ENCODE measurements at regions not wholly inside any gene's neighbourhood (a gene's known extent, or its start where the extent isn't known, plus 50 kb on each side); places are given as distances from the start of the nearest gene placed in this dataset.

GRCh38 chr10:91344117-91344856, 65.9 kb upstream of the HECTD2 start:
- H3K27ac ChIP-seq (ENCODE audit: poor library complexity, severe bottlenecking), result no peak overlapping the region
- H3K27me3 ChIP-seq (ENCODE audit: insufficient read depth, poor library complexity, severe bottlenecking), result no peaks in the 10 kb centered on the region
- peaks cover 24% of the 10 kb centered on the region for H3K4me1 ChIP-seq (ENCODE audit: insufficient read depth, poor library complexity, severe bottlenecking)
- DNase-seq (ENCODE audit: low spot score), result no peak
- no peaks in the 10 kb centered on the region for H3K36me3 ChIP-seq (ENCODE audit: low read depth)
- H3K4me3 ChIP-seq (ENCODE audit: severe bottlenecking), result no peak overlapping the region
- no peaks in the 10 kb centered on the region for H3K9me3 ChIP-seq (ENCODE audit: severe bottlenecking)
- TF ChIP-seq CTCF (IDR thresholded peaks at IDR 0.05; ENCODE audit: poor library complexity, severe bottlenecking), result no peak
- no peak for ATAC-seq (ENCODE audit: low read depth)

DNA sequence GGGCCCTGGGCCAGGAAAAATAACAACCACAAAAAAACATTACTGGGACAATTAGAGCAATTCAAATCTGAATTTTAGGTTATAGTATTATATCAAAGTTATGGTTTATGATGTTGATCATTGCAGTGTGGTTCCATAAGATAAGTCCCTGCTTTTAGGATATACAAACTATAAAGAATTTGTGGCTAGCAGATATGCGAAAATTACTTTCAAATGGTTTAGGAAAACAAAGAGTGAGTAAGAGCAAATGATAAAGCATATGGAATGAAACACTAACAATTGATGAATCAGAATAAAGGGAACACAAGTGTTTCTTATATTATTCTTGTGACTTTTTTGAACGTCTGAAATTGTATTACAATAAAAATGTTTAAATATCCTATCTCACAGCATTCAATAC, 64.4 kb upstream of the HECTD2 start:
- Histone ChIP-seq H3K4me3 (ENCODE audit: severe bottlenecking) (no peak overlapping the region), H3K27me3 (ENCODE audit: insufficient read depth, poor library complexity, severe bottlenecking) (no peaks in the 10 kb centered on the region), H3K4me1 (ENCODE audit: insufficient read depth, poor library complexity, severe bottlenecking) (peaks cover 36% of the 10 kb centered on the region), H3K27ac (ENCODE audit: poor library complexity, severe bottlenecking) (peak overlapping the region; percentile 16), H3K9me3 (ENCODE audit: severe bottlenecking) (no peaks in the 10 kb centered on the region), H3K36me3 (ENCODE audit: low read depth) (no peaks in the 10 kb centered on the region)
- no peak for TF ChIP-seq CTCF (IDR thresholded peaks at IDR 0.05; ENCODE audit: poor library complexity, severe bottlenecking)
- ATAC-seq (ENCODE audit: low read depth) (no peak), DNase-seq (ENCODE audit: low spot score) (no peak)

GRCh38 chr10:91347529-91347928, 62.6 kb upstream of the HECTD2 start:
- ATAC-seq (ENCODE audit: low read depth), result no peak

GRCh38 chr10:91349381-91349780, 60.8 kb upstream of the HECTD2 start:
- Histone ChIP-seq H3K36me3 (ENCODE audit: low read depth) (no peaks in the 10 kb centered on the region), H3K9me3 (ENCODE audit: severe bottlenecking) (no peaks in the 10 kb centered on the region), H3K4me1 (ENCODE audit: insufficient read depth, poor library complexity, severe bottlenecking) (peaks cover 50% of the 10 kb centered on the region), H3K4me3 (ENCODE audit: severe bottlenecking) (no peak overlapping the region), H3K27ac (ENCODE audit: poor library complexity, severe bottlenecking) (peak overlapping the region; percentile 96), H3K27me3 (ENCODE audit: insufficient read depth, poor library complexity, severe bottlenecking) (no peaks in the 10 kb centered on the region)
- peak; percentile 48; the same call in 2 of the 3 replicates for ATAC-seq (ENCODE audit: low read depth)
- no peak for TF ChIP-seq CTCF (IDR thresholded peaks at IDR 0.05; ENCODE audit: poor library complexity, severe bottlenecking)
- no peak for DNase-seq (ENCODE audit: low spot score)

More at GRCh38 chr10:91347529-91347928, 62.6 kb upstream of the HECTD2 start:
- no peak overlapping the region for H3K4me3 ChIP-seq (ENCODE audit: severe bottlenecking)
- H3K9me3 ChIP-seq (ENCODE audit: severe bottlenecking), result no peaks in the 10 kb centered on the region
- peak overlapping the region; percentile 96 for H3K27ac ChIP-seq (ENCODE audit: poor library complexity, severe bottlenecking)
- no peaks in the 10 kb centered on the region for H3K36me3 ChIP-seq (ENCODE audit: low read depth)
- H3K27me3 ChIP-seq (ENCODE audit: insufficient read depth, poor library complexity, severe bottlenecking), result no peaks in the 10 kb centered on the region
- no peak for DNase-seq (ENCODE audit: low spot score)
- peaks cover 41% of the 10 kb centered on the region for H3K4me1 ChIP-seq (ENCODE audit: insufficient read depth, poor library complexity, severe bottlenecking)
- TF ChIP-seq CTCF (IDR thresholded peaks at IDR 0.05; ENCODE audit: poor library complexity, severe bottlenecking), result no peak

- H3K27ac ChIP-seq (ENCODE audit: poor library complexity, severe bottlenecking), result peak overlapping the region; percentile 96
- no peak for TF ChIP-seq CTCF (IDR thresholded peaks at IDR 0.05; ENCODE audit: poor library complexity, severe bottlenecking)
- DNase-seq (ENCODE audit: low spot score), result no peak
Observed at GRCh38 chr10:91350651-91351081, 59.5 kb upstream of the HECTD2 start.

More at GRCh38 chr10:91350651-91351081, 59.5 kb upstream of the HECTD2 start:
- Histone ChIP-seq H3K36me3 (ENCODE audit: low read depth) (no peaks in the 10 kb centered on the region), H3K9me3 (ENCODE audit: severe bottlenecking) (no peaks in the 10 kb centered on the region), H3K4me1 (ENCODE audit: insufficient read depth, poor library complexity, severe bottlenecking) (peaks cover 50% of the 10 kb centered on the region), H3K27me3 (ENCODE audit: insufficient read depth, poor library complexity, severe bottlenecking) (no peaks in the 10 kb centered on the region), H3K4me3 (ENCODE audit: severe bottlenecking) (no peak overlapping the region)
- ATAC-seq (ENCODE audit: low read depth), result peak; percentile 39
